Tibial artery (tissue), 4 donors: ENCODE measurements at regions not wholly inside any gene's neighbourhood (a gene's known extent, or its start where the extent isn't known, plus 50 kb on each side); places are given as distances from the start of the nearest gene placed in this dataset.

ENCODE experiments used
- DNase-seq, 2 donors: peaks; one replicate each; pipeline ENCODE4 v3.0.0-alpha.2; 2019
- H3K27ac ChIP-seq, 2 donors: fragments of 200-600 bp; sonication (generic) in 1 of 2; 1 replicate in 1 of 2; 2 replicates in 1 of 2; pipeline ENCODE4 v1.5.1; 2018 to 2019; ENCODE audit warnings: mild to moderate bottlenecking in 1 of 2
- H3K27me3 ChIP-seq, 2 donors: fragments of 200-600 bp; sonication (generic) in 1 of 2; one replicate each; pipeline versions ENCODE4 v1.5.1 to v1.6.0; 2016 to 2019
- H3K36me3 ChIP-seq, 3 donors: fragments of 200-600 bp; sonication (generic) in 2 of 3; one replicate each; pipeline ENCODE4 v1.5.1; 2016 to 2019; ENCODE audit warnings: mild to moderate bottlenecking in 2 of 3
- H3K4me1 ChIP-seq, 4 donors: fragments of 200-600 bp; sonication (generic) in 2 of 4; 1 replicate in 3 of 4; 2 replicates in 1 of 4; pipeline ENCODE4 v1.5.1; 2016 to 2019
- H3K4me3 ChIP-seq, 2 donors: fragments of 200-600 bp; sonication (generic) in 1 of 2; 1 replicate in 1 of 2; 2 replicates in 1 of 2; pipeline ENCODE4 v1.5.1; 2018 to 2019; ENCODE audit warnings: mild to moderate bottlenecking in 2 of 2
- H3K9me3 ChIP-seq, 3 donors: fragments of 200-600 bp; sonication (generic) in 1 of 3; one replicate each; pipeline ENCODE4 v1.5.1; 2016 to 2019
- intact Hi-C: fragments of 100-400 bp; cut with DNase I; formaldehyde crosslinking; loops from one replicate; pipeline ENCODE4 v1.15.0; 2023; ENCODE audit warnings: low total_unique reads
- TF ChIP-seq, protein P1 (sequence below), 2 experiments: fragments of 200-600 bp in 1 of 2; fragments of 450-650 bp in 1 of 2; IDR thresholded peaks; one replicate each; pipeline ENCODE4 v1.5.1; 2017 to 2019; ENCODE audit warnings: antibody characterized with exemption in 2 of 2, mild to moderate bottlenecking in 1 of 2, moderate library complexity in 1 of 2

DNA sequence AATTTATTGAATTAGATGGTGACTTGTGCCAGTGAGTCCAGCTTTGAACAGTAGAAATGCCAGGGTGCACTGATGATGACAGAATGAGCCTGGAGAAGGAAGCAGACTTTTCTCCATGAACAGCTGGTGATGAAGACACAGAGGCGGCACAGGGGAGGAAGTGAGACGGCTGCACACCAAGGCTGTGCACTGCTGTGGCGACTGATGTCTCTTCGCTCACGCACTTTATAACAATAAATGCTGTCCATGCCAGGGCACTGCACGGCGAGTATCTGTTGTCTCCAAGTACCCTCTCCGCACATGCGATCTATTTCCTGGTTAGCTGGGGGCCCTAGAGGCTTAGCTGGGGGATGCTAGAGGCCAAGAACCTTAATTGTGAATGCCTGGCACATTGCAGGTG, 175.2 kb downstream of the TMEM200C start:
- H3K4me1 ChIP-seq: no peaks in the 10 kb centered on the region
- no peak overlapping the region for H3K27ac ChIP-seq
- no peaks in the 10 kb centered on the region for H3K27me3 ChIP-seq
- TF ChIP-seq, protein P1, sequence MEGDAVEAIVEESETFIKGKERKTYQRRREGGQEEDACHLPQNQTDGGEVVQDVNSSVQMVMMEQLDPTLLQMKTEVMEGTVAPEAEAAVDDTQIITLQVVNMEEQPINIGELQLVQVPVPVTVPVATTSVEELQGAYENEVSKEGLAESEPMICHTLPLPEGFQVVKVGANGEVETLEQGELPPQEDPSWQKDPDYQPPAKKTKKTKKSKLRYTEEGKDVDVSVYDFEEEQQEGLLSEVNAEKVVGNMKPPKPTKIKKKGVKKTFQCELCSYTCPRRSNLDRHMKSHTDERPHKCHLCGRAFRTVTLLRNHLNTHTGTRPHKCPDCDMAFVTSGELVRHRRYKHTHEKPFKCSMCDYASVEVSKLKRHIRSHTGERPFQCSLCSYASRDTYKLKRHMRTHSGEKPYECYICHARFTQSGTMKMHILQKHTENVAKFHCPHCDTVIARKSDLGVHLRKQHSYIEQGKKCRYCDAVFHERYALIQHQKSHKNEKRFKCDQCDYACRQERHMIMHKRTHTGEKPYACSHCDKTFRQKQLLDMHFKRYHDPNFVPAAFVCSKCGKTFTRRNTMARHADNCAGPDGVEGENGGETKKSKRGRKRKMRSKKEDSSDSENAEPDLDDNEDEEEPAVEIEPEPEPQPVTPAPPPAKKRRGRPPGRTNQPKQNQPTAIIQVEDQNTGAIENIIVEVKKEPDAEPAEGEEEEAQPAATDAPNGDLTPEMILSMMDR (IDR thresholded peaks at IDR 0.05): no peak
- H3K36me3 ChIP-seq: no peaks in the 10 kb centered on the region
- no peak for DNase-seq
- no peak overlapping the region for H3K4me3 ChIP-seq
- H3K9me3 ChIP-seq: no peaks in the 10 kb centered on the region
- intact Hi-C loops: no loop called here

DNA sequence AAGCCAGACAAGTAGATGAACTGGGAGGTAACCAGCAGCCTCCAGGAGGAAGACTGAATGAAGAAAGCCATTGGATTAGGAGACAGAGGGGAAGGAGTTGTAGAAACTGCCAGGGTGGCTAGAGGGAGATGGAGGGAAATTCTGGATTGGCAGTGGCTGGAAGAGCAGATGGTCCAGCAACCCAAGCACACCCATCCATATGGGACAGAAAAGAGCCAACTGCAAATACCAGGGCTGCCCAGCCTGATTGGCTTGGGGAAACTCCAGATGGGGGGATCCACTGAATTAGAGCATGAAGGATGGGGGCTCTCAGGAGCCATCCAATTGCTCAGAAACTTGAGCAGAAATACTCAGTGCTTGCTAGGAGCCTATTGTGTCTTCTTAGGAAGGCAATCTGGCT, 173.5 kb upstream of the EPB41L3 start:
- DNase-seq: no peak
- H3K4me1 ChIP-seq: no peaks in the 10 kb centered on the region
- H3K4me3 ChIP-seq: no peak overlapping the region
- intact Hi-C loops: no loop called here
- H3K27ac ChIP-seq: no peak overlapping the region
- H3K36me3 ChIP-seq: no peaks in the 10 kb centered on the region
- no peaks in the 10 kb centered on the region for H3K9me3 ChIP-seq
- H3K27me3 ChIP-seq: no peaks in the 10 kb centered on the region
- TF ChIP-seq, protein P1 (IDR thresholded peaks at IDR 0.05): no peak

DNA sequence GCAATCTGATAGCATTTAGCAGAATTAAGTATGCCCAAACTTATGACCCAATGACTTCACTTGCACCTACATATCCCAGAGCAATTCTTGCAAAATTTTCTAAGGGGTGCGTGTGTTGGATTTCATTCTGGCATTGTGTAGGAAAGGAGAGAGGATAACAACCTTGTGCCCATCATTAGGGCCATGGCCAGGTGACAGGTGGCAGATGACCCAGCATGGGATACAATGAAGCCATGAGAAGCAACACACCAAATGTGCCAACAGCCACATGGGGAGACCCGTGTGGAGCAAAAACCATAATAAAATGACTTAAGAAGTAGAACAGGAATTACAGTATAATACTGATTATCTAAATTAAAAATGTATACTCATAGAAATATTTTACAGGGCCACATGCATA, 166.9 kb upstream of the EPB41L3 start:
- H3K9me3 ChIP-seq: no peaks in the 10 kb centered on the region
- no peak for DNase-seq
- no peaks in the 10 kb centered on the region for H3K27me3 ChIP-seq
- H3K4me1 ChIP-seq: no peaks in the 10 kb centered on the region
- H3K27ac ChIP-seq: no peak overlapping the region
- no peak overlapping the region for H3K4me3 ChIP-seq
- TF ChIP-seq, protein P1 (IDR thresholded peaks at IDR 0.05): no peak
- intact Hi-C loops: no loop called here
- no peaks in the 10 kb centered on the region for H3K36me3 ChIP-seq

DNA sequence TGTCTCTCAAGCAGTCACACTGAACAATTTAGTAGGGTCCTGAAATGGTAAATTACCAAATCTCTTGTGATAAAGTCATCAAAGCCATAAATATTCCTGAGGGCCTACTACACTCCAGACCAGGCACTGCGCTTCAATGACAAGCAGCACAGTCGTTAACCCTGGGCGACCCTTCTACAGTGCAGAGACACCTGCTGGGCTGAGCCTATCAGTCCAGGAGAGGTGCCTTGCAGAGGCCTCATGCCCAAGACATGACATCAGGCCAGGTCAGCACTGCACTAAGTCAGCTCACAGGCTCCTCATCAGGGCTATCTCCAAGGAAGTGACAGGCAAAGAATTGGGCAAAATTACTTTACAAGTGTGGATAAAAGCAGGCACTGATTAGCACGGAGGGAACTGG, 166.4 kb upstream of the EPB41L3 start:
- intact Hi-C loops: no loop called here
- no peaks in the 10 kb centered on the region for H3K9me3 ChIP-seq
- no peak for DNase-seq
- no peak overlapping the region for H3K27ac ChIP-seq
- no peaks in the 10 kb centered on the region for H3K36me3 ChIP-seq
- no peaks in the 10 kb centered on the region for H3K4me1 ChIP-seq
- no peaks in the 10 kb centered on the region for H3K27me3 ChIP-seq
- H3K4me3 ChIP-seq: no peak overlapping the region
- TF ChIP-seq, protein P1 (IDR thresholded peaks at IDR 0.05): no peak

DNA sequence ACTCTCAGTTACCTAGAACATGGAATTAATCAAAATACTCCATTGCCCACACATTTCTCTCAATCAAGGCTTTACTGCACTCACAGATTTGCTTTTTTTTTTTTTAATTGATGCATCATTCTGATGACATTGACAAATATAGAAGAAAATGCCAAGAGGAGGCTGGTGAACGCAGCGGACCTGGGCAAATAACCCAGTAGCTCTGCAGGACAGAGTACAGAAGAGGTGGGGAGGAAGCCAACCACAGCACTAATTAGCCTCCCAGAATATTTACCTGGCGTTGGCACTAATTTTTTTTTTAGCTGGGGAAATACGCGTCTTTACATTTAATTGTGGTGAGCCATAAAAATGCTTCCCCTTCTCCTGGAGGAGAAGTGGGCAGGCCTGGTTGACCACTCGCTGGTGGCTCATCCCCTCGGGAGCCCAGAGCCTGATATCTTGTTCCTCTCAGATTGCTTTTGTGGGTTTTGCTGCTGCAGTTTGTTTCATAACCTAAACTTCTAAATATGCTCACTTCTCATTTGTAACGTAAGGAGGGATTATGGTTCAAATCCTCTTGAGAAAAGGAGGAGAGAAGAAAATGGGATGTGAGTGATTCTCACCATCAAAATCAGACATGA, 165.8 kb upstream of the EPB41L3 start:
- Histone ChIP-seq H3K9me3 (no peaks in the 10 kb centered on the region), H3K27me3 (no peaks in the 10 kb centered on the region), H3K4me1 (no peaks in the 10 kb centered on the region), H3K36me3 (no peaks in the 10 kb centered on the region), H3K4me3 (no peak overlapping the region), H3K27ac (no peak overlapping the region)
- intact Hi-C loops: no loop called here
- TF ChIP-seq, protein P1 (IDR thresholded peaks at IDR 0.05): no peak
- DNase-seq: no peak

DNA sequence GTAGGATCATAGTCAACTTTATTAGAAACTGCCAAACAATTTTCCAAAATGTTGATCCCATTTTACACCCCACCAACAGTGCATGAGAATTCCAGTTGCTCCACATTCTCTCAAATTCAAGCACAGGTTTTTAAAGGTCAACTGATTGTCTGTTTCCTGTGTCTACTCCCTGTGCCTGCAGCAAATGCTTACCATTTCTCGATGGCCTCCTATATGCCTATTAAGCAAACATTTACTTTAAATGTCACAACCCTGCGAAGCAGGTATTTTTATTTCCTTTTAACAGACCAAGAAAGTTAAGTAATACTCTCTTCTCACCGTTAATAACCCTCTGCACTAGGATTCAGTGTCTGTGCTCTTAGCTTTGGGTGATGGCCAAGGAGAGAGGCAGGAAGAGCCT, 163.8 kb upstream of the EPB41L3 start:
- H3K9me3 ChIP-seq: no peaks in the 10 kb centered on the region
- no peaks in the 10 kb centered on the region for H3K36me3 ChIP-seq
- no peak overlapping the region for H3K4me3 ChIP-seq
- intact Hi-C loops: no loop called here
- H3K4me1 ChIP-seq: no peaks in the 10 kb centered on the region
- no peak overlapping the region for H3K27ac ChIP-seq
- TF ChIP-seq, protein P1 (IDR thresholded peaks at IDR 0.05): no peak
- no peak for DNase-seq
- no peaks in the 10 kb centered on the region for H3K27me3 ChIP-seq
